Osteocyte (in vitro differentiated cells): ENCODE measurements at regions not wholly inside any gene's neighbourhood (a gene's known extent, or its start where the extent isn't known, plus 50 kb on each side); places are given as distances from the start of the nearest gene placed in this dataset.

Source experiments
- DNase-seq: peaks from one replicate; pipeline ENCODE4 v3.0.0; 2021; ENCODE audit warnings: mixed read lengths; ENCODE audit not compliant: unreplicated experiment; ENCODE audit errors: extremely low spot score
- H3K27ac Mint-ChIP-seq: one replicate; pipeline ENCODE4 v1.8.0; 2021; ENCODE audit warnings: mild to moderate bottlenecking, mixed read lengths; ENCODE audit not compliant: unreplicated experiment
- H3K27me3 Mint-ChIP-seq: one replicate; pipeline ENCODE4 v1.8.0; 2021; ENCODE audit warnings: mixed read lengths; ENCODE audit not compliant: unreplicated experiment
- H3K36me3 Mint-ChIP-seq: one replicate; pipeline ENCODE4 v1.8.0; 2021; ENCODE audit warnings: mixed read lengths; ENCODE audit not compliant: unreplicated experiment
- H3K4me1 Mint-ChIP-seq: one replicate; pipeline ENCODE4 v1.8.0; 2021; ENCODE audit warnings: mixed read lengths; ENCODE audit not compliant: unreplicated experiment
- H3K4me3 Mint-ChIP-seq: one replicate; pipeline ENCODE4 v1.8.0; 2021; ENCODE audit warnings: mild to moderate bottlenecking, moderate library complexity, mixed read lengths; ENCODE audit not compliant: unreplicated experiment
- H3K9me3 Mint-ChIP-seq: one replicate; pipeline ENCODE4 v1.8.0; 2021; ENCODE audit warnings: mixed read lengths; ENCODE audit not compliant: unreplicated experiment
- CTCF ChIP-seq: fragments of 200-600 bp; sonication (generic); IDR thresholded peaks from 2 replicates; pipeline ENCODE4 v1.5.0; 2021; ENCODE audit warnings: antibody characterized with exemption, mild to moderate bottlenecking, moderate library complexity

DNA sequence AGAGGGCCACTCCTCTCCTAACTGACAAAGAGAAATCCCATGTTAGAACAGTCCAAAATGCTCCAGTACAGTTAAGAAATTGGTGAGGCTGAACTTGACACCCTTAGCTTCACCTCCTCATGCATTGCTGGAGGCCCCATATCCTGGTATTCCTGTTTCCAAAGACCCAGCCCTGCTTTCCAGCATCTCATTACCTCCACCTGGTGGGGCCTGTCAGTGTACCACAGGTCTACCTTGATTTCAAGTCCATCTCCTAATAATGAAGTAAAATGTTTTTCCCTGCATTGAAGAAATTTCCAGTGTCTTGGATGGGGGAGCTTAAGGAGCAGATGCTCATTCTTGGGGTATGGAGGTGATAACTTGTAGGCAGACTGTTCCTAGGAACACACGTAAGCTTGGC lies 70.6 kb upstream of the S1PR3 start:
- Mint-ChIP-seq H3K27ac (no peak overlapping the region), H3K9me3 (peaks cover 8% of the 10 kb centered on the region), H3K27me3 (peaks cover 16% of the 10 kb centered on the region), H3K36me3 (no peaks in the 10 kb centered on the region), H3K4me1 (no peaks in the 10 kb centered on the region), H3K4me3 (no peak overlapping the region)
- TF ChIP-seq CTCF = no peak
- DNase-seq = no peak

- H3K4me1 Mint-ChIP-seq = no peaks in the 10 kb centered on the region
- no peak for DNase-seq
- H3K27ac Mint-ChIP-seq = no peak overlapping the region
- TF ChIP-seq CTCF = no peak
- H3K27me3 Mint-ChIP-seq = peaks cover 18% of the 10 kb centered on the region
- H3K4me3 Mint-ChIP-seq = no peak overlapping the region
- peaks cover 8% of the 10 kb centered on the region for H3K9me3 Mint-ChIP-seq
- no peaks in the 10 kb centered on the region for H3K36me3 Mint-ChIP-seq
These were observed 69.2 kb upstream of the S1PR3 start for GRCh38 chr9:88922091-88922490.

- peaks cover 8% of the 10 kb centered on the region for H3K9me3 Mint-ChIP-seq
- H3K4me3 Mint-ChIP-seq = no peak overlapping the region
- H3K36me3 Mint-ChIP-seq = no peaks in the 10 kb centered on the region
- no peak for TF ChIP-seq CTCF
- H3K27me3 Mint-ChIP-seq = peaks cover 19% of the 10 kb centered on the region
- no peaks in the 10 kb centered on the region for H3K4me1 Mint-ChIP-seq
- DNase-seq = no peak
- no peak overlapping the region for H3K27ac Mint-ChIP-seq
These were observed 68.2 kb upstream of the S1PR3 start for GRCh38 chr9:88923092-88923491.

- DNase-seq = no peak
- Mint-ChIP-seq H3K9me3 (peaks cover 8% of the 10 kb centered on the region), H3K27me3 (peaks cover 25% of the 10 kb centered on the region), H3K4me1 (no peaks in the 10 kb centered on the region), H3K4me3 (no peak overlapping the region), H3K36me3 (no peaks in the 10 kb centered on the region), H3K27ac (no peak overlapping the region)
- no peak for TF ChIP-seq CTCF
These were observed 67.5 kb upstream of the S1PR3 start for GRCh38 chr9:88923653-88924288.

DNA sequence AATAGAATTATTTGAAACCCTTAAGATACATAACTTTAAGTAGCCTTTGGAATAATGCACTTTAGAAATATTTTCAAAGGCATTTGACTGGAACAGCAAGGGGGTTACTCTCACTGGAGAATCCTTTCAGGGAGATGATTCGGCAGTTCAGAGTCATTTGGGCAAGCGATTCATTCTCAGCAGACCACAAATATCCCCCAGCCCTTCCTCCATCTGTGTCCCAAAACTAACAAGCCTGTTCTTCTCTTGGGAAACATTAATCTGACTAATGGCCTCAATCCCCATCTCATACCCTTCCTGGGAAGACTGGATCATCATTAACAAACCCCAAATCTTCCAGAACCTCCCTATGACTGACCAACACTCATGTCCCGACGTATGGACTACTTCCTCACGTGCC lies 65.8 kb upstream of the S1PR3 start:
- Mint-ChIP-seq H3K4me1 (no peaks in the 10 kb centered on the region), H3K27ac (no peak overlapping the region), H3K9me3 (peaks cover 2% of the 10 kb centered on the region), H3K36me3 (no peaks in the 10 kb centered on the region), H3K4me3 (no peak overlapping the region), H3K27me3 (peaks cover 32% of the 10 kb centered on the region)
- no peak for DNase-seq
- TF ChIP-seq CTCF = no peak
